CMK (cell line): ENCODE measurements at regions not wholly inside any gene's neighbourhood (a gene's known extent, or its start where the extent isn't known, plus 50 kb on each side); places are given as distances from the start of the nearest gene placed in this dataset.
"Not testable (repeated sequence)": the region's sequence is repeated elsewhere in the genome, so short reads cannot be mapped to it uniquely, and the experiment has no call there.

Experiments used
- DNase-seq: peaks from one replicate; pipeline ENCODE4 v3.0.0-alpha.2; 2010; ENCODE audit warnings: low read depth

DNA sequence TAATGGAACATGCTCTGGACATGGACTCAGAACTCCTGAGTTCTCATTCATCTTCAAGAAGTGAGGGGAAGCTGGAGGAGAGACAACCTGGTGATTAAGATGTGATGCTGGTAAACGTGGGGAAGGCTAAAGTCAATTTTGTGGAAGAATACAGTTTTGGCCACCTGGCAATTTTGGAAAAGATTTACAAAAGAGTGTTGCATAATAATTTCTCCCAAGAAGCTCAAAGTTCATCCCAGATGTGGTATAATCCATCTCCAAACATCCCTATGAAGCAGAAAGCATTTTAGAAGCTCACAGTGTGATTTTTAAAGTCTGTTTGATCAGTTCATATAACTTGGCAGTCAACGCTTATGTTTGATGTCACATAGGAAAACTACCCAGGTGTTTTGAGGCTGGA lies 208.7 kb downstream of the LMX1A start:
- DNase-seq = no peak

DNA sequence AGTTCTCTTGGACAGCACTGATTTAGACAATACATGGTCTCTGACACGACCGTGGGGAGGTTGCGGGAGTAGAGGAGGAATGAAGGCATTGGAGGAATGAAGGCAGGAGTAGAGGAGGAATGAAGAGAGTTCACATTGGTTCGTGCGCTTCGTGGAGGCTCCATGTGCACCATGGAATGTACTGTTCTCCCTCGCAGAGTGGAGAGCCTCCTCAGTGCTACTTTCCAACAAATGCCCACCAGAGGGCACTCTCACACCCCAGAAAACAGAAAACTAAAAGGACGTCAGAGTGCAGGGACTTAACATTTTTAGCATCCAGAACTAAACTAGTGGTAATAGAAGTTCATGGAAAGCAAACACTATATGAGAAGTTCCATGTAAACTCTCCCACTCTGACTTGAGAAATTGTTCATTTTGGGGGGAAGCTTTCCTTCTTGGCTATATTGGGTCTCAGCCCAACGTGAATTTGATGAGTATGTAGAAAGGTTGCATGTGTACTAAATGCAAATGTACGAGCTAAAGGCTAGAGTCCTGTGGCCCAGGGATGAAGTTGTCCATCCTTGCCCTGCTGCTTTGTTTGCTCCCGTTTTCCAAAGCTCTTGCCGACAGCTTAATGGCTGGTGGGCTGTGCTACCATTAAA lies 211.6 kb downstream of the LMX1A start:
- peak; percentile 29 for DNase-seq

DNA sequence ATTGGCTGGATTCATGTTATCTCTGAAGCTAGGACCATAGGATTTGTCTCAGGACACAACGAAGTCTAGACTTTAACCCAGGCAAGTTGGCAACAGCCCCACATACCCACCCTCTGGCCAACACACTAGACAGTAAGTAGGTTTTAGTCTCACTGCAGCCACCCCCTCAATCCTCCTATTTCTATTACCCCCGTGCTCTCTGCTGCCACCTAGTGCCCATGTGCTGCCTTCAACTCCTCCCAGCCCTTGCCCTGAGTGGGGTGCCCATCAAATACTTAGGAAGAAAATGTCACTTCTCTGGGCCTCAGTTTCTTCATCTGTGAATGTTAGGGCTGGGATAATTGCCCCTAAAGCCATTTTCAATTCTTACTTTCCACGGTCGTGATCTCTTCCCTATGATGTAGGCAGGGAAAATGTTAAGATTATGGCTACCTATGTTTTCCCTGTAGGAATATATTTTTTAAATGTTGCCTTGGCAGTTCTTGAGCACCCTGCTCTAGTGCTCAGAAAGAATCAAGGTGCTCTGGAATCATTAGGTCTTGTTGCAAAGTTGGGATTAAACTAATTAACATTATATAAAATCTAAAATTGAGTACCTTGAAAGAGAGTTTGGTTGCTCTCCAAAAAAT lies 213.0 kb downstream of the LMX1A start:
- DNase-seq = peak; percentile 31

DNA sequence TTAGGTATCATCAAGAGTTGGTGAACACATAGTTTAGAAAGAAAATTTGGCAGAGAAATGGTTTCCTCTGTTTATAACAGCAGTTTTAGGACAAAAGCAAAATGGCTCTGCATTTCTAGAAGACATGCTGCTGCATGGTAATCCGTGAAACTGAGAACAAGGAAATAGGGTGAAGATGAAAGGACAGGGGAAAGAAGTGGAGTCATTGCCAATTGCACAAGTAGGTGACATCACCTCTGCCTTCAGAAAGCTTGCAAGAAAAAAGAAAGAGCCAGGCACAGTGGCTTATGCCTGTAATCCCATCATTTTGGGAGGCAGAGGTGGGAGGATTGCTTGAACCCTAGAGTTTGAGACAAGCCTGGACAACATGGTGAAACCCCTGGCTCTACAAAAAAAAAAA lies 217.6 kb downstream of the LMX1A start:
- DNase-seq = no peak

DNA sequence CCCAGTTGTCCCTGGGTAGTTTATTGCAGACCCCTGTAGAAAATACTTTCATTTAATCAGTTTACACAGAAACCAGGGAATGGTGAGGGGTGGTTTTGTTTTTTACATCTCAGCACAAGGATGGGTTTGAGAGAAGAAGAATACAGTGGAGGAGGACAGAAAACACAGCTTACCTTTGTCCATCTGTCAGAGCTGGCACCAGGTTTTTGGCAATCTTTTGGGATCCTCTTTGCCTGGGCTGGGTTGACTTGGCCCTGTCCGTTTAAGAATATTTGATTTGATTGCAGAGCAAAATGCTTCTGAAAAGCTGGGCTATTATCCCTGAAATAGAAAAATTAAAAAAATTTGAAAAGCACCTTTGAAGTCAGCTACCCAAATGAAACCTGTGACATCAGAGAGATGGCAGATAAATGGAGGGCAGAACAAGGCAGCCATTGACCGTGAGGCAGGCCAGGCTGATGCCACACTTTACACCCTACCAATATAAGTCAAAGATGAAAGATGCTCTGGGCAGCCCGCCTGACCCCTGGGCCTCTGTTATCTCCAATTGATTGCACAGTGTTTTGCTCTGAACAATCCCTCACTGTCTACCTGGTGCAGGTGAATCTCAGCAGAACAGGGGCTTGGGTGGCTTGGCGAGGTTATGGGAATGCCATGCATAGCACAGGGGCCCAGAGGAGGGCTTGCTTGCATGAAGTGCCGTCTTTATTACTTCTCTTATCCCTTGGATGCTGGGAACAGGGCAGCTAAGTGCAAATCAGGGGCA lies 218.8 kb downstream of the LMX1A start:
- no peak for DNase-seq

DNA sequence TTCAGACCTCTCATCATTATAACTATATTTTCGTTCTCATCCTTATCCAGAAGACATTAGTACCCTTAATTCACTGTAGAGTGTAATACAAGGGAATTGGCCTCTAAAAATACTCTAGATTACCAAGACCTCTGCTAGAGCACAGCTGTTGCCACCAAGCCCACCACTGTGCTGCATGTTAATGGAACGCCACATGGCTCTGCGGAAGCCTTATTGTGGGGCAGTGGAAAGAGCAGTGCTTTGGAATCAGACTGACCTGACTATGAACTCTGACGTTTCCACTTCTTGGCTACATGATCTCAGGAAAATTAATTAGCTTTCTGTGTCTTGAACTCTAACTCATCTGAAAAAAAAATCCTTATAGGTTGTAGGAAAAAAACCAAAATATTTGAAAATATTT lies 222.1 kb downstream of the LMX1A start:
- no peak for DNase-seq

DNA sequence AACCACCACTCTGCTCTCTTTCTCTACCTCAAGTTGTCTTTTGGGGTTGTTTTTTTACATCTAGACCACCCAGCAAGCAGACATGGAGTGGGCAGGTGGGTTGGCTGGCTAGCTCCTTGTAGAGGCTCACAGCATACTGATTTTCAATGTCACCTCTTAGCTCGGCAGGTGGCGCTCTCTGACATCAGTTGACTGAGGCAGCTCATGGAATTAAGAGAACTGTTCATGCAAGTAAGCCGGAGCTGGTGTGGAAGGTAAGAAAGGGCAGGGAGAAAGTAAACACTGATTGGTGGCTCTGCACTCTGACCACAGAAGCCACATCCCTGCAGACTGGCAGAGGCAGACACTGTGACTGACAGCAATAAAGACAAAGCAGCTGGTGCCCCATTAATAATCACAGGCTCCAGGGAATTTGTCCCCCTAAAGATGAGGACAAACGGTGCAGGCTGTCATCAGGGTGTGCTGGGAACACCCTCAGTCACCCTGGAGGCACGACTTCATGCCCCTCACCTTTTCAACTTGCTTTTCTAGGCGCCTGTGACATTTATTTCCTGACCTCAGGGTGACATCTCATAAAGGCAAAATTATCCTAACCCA lies 226.8 kb downstream of the LMX1A start:
- DNase-seq = no peak

DNA sequence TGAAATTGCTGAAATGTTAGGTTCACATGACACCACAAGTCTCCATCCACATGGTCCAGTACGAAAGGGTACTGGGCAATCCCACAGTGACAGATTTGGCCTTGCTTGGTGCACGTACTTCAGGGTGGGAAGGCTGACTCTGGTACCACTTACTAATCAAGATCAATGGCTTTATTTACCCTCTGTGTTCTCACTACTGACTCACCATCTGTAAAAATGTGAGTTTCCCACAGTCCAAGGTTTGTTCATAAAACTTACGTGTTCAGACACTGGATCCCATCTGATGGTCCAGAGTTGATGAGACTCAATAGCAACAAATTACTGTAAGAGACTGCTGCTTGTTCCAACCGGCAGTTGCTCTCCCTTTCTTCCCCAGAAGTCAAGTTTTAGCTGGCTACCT lies 231.7 kb downstream of the LMX1A start:
- no peak for DNase-seq

DNA sequence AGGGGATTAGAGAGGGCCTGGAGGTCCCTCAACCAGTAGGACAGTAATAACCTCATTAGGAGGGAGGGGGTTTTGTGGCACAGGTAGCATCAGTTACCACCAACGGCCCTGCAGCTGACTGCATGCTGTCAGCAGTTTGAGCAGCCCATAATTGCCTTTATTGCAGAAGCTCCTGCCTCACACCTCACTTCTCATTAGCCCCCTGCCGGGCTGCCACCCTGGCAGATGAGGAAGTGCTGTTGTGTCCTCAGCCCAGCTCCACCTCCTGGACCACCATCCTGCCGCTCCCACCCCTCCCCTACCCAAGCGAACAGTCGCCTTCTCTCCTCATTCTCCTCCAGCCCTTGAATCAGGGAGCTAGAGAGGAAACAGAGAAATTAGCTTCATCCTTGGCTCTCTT lies 237.4 kb downstream of the LMX1A start:
- DNase-seq = no peak

DNA sequence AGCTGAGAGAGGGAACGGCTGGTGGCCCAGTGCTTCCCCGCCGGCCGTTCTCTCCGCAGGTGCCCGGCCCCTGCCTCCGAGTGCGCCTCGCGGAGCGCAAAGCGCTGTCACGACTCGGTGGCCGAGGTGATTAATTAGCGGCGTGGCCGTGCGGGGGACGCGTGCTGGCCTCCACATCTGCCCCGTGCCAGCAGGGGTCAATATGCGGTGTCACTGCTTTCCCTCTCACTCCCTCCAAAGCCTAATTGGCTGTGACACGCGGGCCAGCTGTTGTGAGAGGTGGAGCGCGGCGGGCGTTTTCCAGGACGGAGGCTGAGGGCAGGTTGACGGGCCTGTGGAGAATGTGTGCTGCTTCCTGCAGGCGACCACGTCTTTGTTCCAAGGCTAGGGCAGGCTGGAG lies 239.0 kb downstream of the LMX1A start:
- DNase-seq = no peak

DNA sequence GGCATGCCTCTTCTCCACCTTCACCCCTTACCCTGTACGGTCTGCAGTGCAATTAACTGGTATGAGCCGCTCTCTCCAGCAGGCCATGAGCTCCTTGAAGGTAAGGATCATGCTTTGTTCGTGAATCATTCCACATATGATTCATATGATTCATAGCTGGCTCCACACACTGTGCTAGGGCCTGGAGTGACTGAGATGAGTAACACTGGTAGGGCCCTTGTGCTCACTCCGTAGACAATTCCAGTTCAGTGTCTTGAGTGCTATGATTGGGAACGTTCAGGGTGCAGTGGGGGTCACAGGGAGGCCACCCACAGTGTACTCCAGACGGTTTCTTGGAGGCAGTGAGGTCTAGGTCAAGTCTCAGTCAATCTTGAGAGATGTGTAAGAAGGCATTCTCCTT lies 239.8 kb downstream of the LMX1A start:
- DNase-seq = no peak

DNA sequence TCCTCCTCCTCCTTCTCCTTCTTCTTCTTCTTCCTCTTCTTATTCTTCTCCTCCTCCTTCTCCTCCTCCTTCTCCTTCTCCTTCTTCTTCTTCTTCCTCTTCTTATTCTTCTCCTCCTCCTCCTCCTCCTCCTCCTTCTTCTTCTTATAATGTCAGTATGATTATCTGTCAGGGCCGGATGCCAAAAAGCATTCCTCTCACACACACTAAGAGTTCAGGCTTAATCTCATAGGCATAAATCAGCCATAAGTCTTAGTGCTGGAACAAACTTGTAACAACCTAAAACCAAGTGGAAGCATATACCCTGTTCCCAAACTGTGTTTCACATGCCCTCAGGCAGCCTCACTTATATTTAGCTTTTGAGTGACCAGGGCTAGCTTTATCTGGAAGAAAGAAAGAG lies 240.3 kb downstream of the LMX1A start:
- DNase-seq = no peak

DNA sequence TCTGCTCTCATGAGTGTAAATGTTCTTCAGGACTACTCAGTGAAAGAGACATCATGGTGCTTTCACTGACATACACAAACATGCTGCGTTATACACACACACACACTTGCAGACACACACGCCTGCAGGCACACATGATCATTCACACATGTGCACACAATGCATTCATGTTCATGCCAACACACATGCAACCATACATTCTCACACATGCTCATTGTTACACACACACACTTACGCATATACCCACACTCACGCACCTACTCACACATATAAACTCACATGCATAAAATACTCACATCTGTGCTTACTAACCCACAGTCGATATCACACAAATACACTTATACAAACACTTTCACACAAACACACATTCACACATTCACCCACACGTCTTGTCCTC lies 241.6 kb downstream of the LMX1A start:
- DNase-seq = no peak

DNA sequence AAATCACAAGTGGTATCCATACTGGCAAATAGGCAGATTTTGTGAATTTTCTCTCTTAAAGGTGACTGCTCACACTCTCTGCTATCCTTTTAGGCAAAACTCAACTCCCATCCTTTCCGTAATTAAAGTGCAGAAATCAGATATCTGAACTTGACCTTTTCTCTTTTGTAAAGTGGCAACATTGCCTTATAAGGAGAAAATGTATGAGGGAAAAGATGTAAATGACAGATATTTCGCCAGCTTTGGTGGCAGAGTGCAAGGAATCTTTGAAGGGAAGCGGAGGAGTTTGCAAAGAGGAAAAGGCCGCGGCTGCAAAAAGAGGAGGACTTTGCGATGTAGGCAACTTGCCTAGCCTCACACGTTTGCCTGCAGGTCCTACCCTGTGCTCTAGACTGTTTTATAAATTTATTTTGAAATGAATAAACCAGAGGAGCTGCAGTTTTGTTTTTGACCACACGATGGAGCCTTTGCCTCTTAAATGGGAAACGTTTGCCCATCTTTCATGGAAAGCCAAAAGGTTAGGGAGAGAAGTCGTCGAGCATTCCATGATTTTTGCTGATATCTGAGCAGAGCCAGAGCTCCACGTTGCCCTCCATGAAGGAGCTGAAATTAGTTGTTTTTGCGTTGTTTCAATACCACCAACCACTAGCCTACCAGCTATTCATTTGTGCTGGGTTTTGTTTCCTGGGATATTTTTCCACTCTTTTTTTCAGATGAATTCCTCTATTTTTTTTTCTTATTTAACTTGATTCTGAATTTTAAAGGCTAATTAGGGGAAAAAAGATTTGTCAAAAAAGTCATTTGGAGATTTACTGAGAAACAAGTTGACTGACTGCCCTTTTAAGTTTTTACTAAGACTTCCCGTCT lies 242.3 kb downstream of the LMX1A start:
- DNase-seq = no peak

DNA sequence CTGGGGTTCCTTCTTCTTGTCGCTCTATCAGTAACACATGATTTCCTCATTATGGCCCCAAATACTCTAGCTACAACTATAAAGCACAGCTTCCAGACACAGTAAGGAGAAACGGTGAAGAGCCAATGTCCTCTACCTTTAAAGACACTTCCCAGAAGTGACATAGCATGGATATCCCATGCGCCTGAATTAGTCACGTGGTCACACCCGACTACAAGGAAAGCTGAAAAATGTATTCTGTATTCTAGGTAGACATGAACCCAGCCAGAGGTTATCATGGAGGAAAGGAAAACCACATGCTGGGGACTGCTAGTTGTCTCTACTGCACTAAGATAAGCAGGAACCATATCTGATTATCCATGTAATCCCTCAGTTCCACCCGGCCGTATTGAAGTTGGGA lies 244.3 kb downstream of the LMX1A start:
- no peak for DNase-seq

DNA sequence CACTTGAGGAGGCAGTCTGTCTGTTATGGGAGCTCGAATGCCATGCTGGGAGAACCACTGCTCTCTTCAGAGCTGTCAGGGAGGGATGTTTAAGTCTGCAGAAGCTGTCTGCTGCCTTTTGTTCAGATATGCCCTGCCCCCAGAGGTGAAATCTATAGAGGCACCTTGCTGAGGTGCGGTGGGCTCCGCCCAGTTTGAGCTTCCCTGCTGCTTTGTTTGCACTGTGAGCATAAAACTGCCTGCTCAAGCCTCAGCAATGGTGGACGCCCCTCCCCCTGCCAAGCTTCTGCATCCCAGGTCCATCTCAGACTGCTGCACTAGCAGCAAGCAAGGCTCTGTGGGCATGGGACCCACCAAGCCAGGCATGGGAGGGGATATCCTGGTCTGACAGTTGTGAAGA lies 247.5 kb downstream of the LMX1A start:
- DNase-seq = no peak

DNA sequence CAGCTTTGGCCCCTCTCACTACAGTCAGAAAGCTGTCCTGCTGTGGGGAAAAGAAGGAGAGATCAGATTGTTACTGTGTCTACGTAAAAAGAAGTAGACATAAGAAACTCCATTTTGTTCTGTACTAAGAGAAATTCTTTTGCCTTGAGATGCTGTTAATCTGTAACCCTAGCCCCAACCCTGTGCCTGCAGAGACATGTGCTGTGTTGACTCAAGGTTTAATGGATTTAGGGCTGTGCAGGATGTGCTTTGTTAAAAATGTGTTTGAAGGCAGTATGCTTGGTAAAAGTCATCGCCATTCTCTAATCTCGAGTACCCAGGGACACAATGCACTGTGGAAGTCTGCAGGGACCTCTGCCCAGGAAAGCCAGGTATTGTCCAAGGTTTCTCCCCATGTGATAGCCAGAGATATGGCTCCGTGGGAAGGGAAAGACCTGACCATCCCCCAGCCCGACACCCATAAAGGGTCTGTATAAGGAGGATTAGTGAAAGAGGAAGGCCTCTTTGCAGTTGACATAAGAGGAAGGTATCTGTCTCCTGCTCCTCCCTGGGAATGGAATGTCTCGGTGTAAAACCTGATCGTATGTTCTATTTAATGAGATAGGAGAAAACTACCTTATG lies 263.9 kb downstream of the LMX1A start:
- not testable (repeated sequence) for DNase-seq

DNA sequence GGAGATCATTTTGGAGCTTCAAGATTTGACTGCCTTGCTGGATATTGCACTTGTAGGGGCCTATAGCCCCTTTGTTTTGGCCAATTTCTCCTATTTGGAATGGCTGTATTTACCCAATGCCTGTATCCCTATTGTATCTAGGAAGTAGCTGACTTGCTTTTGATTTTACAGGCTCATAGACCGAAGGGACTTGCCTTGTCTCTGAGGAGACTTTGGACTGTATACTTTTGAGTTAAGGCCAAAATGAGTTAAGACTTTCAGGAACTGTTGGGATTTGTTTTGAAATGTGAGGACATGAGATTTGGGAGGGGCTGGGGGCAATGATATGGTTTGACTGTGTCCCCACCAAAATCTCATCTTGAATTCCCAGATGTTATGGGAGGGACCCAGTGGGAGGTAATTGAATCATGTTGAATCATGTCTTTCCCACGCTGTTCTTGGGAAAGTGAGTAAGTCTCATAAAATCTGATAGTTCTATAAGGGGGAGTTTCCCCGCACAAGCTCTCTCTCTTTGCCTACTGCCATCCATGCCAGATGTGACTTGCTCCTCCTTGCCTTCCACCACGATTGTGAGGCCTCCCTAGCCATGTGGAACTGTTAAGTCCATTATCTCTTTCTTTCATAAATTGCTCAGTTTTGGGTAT lies 276.1 kb downstream of the LMX1A start:
- DNase-seq = no peak

DNA sequence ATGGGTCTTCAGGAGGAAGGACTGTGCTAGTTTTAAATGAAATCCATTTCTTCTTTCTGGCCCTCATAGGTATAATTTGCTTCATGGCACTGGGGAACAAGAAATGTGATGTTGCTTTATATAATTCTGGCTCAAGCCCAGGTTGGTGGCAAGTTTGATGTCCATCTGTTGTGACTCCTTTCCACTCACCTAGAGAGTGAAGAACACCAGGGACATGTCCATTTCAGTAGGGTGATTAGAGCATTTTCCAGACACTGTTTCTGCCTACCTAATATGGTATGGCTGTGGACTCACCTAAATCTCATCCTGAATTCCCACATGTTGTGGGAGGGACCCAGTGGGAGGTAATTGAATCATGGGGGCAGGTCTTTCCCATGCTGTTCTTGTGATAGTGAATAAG lies 278.1 kb downstream of the LMX1A start:
- DNase-seq = no peak

DNA sequence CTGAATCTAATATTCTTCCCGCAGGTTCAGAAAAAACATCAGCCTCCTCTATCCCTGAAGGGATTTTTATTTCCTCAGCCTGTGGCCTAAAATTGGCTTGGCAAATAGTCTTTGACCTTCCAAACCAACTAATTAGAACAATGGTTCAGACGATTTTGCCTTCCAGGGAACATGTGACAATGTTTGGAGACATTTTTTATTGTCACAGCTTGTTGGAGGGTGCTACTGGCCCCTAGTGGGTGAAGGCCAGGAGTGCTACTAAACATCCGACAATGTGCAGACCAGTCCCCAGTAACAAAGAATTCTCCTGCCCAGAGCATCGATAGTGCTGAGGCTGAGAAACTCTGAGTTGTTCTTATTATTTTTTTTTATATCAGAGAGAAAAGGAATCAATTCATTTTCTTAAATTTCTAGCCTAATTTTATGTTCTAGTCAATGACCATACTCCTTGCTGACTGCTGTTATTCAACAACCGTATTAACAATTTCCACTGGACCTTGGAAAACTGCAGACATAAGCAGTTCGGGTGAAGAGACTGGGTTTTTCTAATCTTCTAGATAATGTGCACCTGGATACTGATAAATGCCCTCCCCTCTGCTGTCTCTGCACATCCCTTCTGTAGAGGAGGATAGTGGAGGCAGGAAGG lies 280.7 kb downstream of the LMX1A start:
- DNase-seq = peak; percentile 11
